Astrocyte (in vitro differentiated cells and primary cell): ENCODE measurements at regions not wholly inside any gene's neighbourhood (a gene's known extent, or its start where the extent isn't known, plus 50 kb on each side); places are given as distances from the start of the nearest gene placed in this dataset.

ENCODE experiments used
- DNase-seq: peaks from one replicate; pipeline ENCODE4 v3.0.0-alpha.2; 2010; ENCODE audit warnings: low read depth
- FAIRE-seq: peaks from 2 replicates; lab custom pipeline; 2011; peaks lifted over from hg19 to GRCh38; lab: Jason Lieb, UNC
- H2AFZ ChIP-seq: 2 replicates; pipeline ENCODE4 v1.6.0; 2012; ENCODE audit warnings: low read depth, low read length, inconsistent platforms
- H3K27ac ChIP-seq: 2 replicates; pipeline ENCODE4 v1.5.1; 2011; ENCODE audit warnings: low read depth, low read length, inconsistent platforms
- H3K27me3 ChIP-seq: 2 replicates; pipeline ENCODE4 v1.6.0; 2011; ENCODE audit warnings: low read length, inconsistent platforms; ENCODE audit not compliant: insufficient read depth
- H3K36me3 ChIP-seq: 2 replicates; pipeline ENCODE4 v1.5.1; 2011; ENCODE audit warnings: low read length, inconsistent platforms; ENCODE audit not compliant: insufficient read depth
- H3K4me1 ChIP-seq: 2 replicates; pipeline ENCODE4 v1.5.1; 2011; ENCODE audit warnings: low read length, inconsistent platforms; ENCODE audit not compliant: insufficient read depth
- H3K4me2 ChIP-seq: 2 replicates; pipeline ENCODE4 v1.6.0; 2012; ENCODE audit warnings: low read length, inconsistent platforms
- H3K4me3 ChIP-seq: 2 replicates; pipeline ENCODE4 v1.5.1; 2011; ENCODE audit warnings: low read depth, mild to moderate bottlenecking, low read length, inconsistent platforms; ENCODE audit not compliant: insufficient read depth
- H3K79me2 ChIP-seq: 2 replicates; pipeline ENCODE4 v1.6.0; 2012; ENCODE audit warnings: mild to moderate bottlenecking, low read length, inconsistent platforms; ENCODE audit not compliant: insufficient read depth
- H3K9ac ChIP-seq: 2 replicates; pipeline ENCODE4 v1.6.0; 2012; ENCODE audit warnings: mild to moderate bottlenecking, low read length, inconsistent platforms
- H3K9me3 ChIP-seq: 2 replicates; pipeline ENCODE4 v1.5.1; 2012; ENCODE audit warnings: low read depth, mild to moderate bottlenecking, low read length, inconsistent platforms; ENCODE audit not compliant: insufficient read depth
- H4K20me1 ChIP-seq: 2 replicates; pipeline ENCODE4 v1.6.0; 2012; ENCODE audit warnings: low read length, inconsistent platforms; ENCODE audit not compliant: insufficient read depth
- H3K27ac Mint-ChIP-seq: one replicate; pipeline ENCODE4 v1.8.0; 2021; ENCODE audit warnings: mild to moderate bottlenecking, mixed read lengths; ENCODE audit not compliant: unreplicated experiment
- H3K27me3 Mint-ChIP-seq: one replicate; pipeline ENCODE4 v1.8.0; 2021; ENCODE audit warnings: low read depth, mixed read lengths; ENCODE audit not compliant: unreplicated experiment
- H3K36me3 Mint-ChIP-seq: one replicate; pipeline ENCODE4 v1.8.0; 2021; ENCODE audit warnings: low read depth, mixed read lengths; ENCODE audit not compliant: unreplicated experiment
- H3K4me1 Mint-ChIP-seq: one replicate; pipeline ENCODE4 v1.8.0; 2021; ENCODE audit warnings: low read depth, mixed read lengths; ENCODE audit not compliant: unreplicated experiment
- H3K4me3 Mint-ChIP-seq: one replicate; pipeline ENCODE4 v1.8.0; 2021; ENCODE audit warnings: mild to moderate bottlenecking, moderate library complexity, mixed read lengths; ENCODE audit not compliant: unreplicated experiment
- H3K9me3 Mint-ChIP-seq: one replicate; pipeline ENCODE4 v1.8.0; 2021; ENCODE audit warnings: mild to moderate bottlenecking, mixed read lengths; ENCODE audit not compliant: unreplicated experiment
- CTCF ChIP-seq: IDR thresholded peaks from 2 replicates; pipeline ENCODE4 v1.5.1; 2011; ENCODE audit warnings: low read depth, mild to moderate bottlenecking, inconsistent platforms, low read length, moderate library complexity; ENCODE audit not compliant: insufficient read depth
- EZH2 ChIP-seq: IDR thresholded peaks from 2 replicates; pipeline ENCODE4 v1.6.1; 2012; ENCODE audit warnings: mild to moderate bottlenecking, low read length, inconsistent platforms; ENCODE audit not compliant: insufficient read depth

DNA sequence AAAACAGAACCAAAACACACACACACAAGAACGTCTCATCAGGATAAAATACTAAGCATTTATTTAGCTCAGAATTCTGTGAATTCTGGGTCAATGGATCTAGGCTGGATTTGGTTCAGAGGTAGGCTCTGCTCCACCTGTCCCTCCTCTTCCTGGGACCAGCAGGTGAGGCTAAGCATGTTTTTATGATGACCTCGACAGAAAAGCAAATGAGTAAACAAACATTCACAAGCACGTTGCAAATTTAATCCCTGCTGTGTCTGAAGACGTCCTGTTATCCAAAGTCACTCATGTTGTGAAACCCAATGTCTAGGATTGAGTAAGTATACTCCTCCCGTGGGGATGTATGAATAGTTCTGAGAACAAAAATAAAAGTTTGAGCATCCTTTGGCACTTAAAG, 371.4 kb upstream of the TECRL start:
- Histone ChIP-seq H2AFZ (peak overlapping the region; percentile 21), H3K27me3 (no peaks in the 10 kb centered on the region), H3K4me2 (no peak overlapping the region), H4K20me1 (no peaks in the 10 kb centered on the region), H3K9ac (no peak overlapping the region), H3K27ac (no peak overlapping the region), H3K9me3 (no peaks in the 10 kb centered on the region), H3K4me3 (no peak overlapping the region), H3K4me1 (peaks cover 26% of the 10 kb centered on the region), H3K36me3 (no peaks in the 10 kb centered on the region), H3K79me2 (no peaks in the 10 kb centered on the region)
- Mint-ChIP-seq H3K4me3 (no peak overlapping the region), H3K27me3 (no peaks in the 10 kb centered on the region), H3K36me3 (no peaks in the 10 kb centered on the region), H3K27ac (no peak overlapping the region), H3K4me1 (peaks cover 3% of the 10 kb centered on the region), H3K9me3 (no peaks in the 10 kb centered on the region)
- FAIRE-seq = no peak
- DNase-seq = no peak
- TF ChIP-seq EZH2 (no peak), CTCF (no peak)

DNA sequence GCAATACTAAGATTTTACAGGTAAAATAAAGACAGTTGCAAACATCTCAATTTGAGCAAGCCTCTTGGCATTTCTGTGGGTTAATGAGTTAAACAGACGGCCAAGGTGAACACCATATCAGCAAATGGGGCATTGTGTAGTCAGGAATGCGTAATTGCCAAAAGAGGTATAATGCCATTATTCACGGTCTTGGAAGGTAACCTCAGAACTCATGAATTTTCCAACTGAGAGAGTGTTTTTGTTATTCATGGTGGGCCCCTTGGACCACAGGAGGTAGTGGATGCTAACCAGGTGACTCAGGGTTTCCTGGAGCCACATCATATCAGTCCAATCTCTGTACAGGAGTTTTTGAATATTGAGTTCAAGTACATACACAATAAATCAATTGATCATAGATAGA, 368.0 kb upstream of the TECRL start:
- no peaks in the 10 kb centered on the region for H3K9me3 ChIP-seq
- H3K4me3 Mint-ChIP-seq = no peak overlapping the region
- H3K4me2 ChIP-seq = peak overlapping the region; percentile 44
- DNase-seq = peak; percentile 77
- H3K4me1 Mint-ChIP-seq = no peaks in the 10 kb centered on the region
- no peak overlapping the region for H3K27ac Mint-ChIP-seq
- no peaks in the 10 kb centered on the region for H3K79me2 ChIP-seq
- H3K27ac ChIP-seq = peak overlapping the region; percentile 40
- TF ChIP-seq CTCF = no peak
- no peak for TF ChIP-seq EZH2
- no peaks in the 10 kb centered on the region for H3K27me3 Mint-ChIP-seq
- H3K4me1 ChIP-seq = peaks cover 9% of the 10 kb centered on the region
- H3K36me3 ChIP-seq = no peaks in the 10 kb centered on the region
- H4K20me1 ChIP-seq = no peaks in the 10 kb centered on the region
- H3K27me3 ChIP-seq = no peaks in the 10 kb centered on the region
- no peak for FAIRE-seq
- H2AFZ ChIP-seq = no peak overlapping the region
- no peak overlapping the region for H3K9ac ChIP-seq
- H3K9me3 Mint-ChIP-seq = no peaks in the 10 kb centered on the region
- no peak overlapping the region for H3K4me3 ChIP-seq
- H3K36me3 Mint-ChIP-seq = no peaks in the 10 kb centered on the region

DNA sequence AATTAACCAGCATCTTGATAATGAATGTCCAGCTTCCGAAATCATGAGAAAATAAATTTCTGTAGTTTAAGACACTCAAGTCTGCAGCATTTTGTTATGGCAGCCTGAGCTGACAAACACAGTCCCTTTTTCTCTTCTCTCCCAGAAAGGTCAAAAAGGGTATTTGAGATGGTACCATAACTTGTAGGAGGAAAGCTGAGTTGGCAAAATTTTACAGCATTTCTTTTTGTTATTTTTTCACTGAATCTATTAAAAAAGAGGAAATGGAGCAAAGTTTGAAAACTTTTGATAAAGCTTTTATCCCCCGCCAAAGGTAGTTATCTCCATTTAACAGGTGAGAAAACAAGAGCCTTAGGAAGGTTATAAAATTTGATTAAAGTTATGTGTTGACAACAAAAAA, 367.6 kb upstream of the TECRL start:
- Histone ChIP-seq H3K27me3 (no peaks in the 10 kb centered on the region), H2AFZ (no peak overlapping the region), H3K4me2 (peak overlapping the region; percentile 44), H4K20me1 (no peaks in the 10 kb centered on the region), H3K4me3 (no peak overlapping the region), H3K9ac (no peak overlapping the region), H3K9me3 (no peaks in the 10 kb centered on the region), H3K79me2 (no peaks in the 10 kb centered on the region), H3K4me1 (peaks cover 9% of the 10 kb centered on the region), H3K36me3 (no peaks in the 10 kb centered on the region), H3K27ac (peak overlapping the region; percentile 40)
- no peak overlapping the region for H3K27ac Mint-ChIP-seq
- no peaks in the 10 kb centered on the region for H3K36me3 Mint-ChIP-seq
- TF ChIP-seq EZH2 (no peak), CTCF (no peak)
- no peaks in the 10 kb centered on the region for H3K27me3 Mint-ChIP-seq
- no peaks in the 10 kb centered on the region for H3K9me3 Mint-ChIP-seq
- no peak for DNase-seq
- H3K4me1 Mint-ChIP-seq = no peaks in the 10 kb centered on the region
- no peak overlapping the region for H3K4me3 Mint-ChIP-seq
- no peak for FAIRE-seq
